ENCODE measurements at regions not wholly inside any gene's neighbourhood (a gene's known extent, or its start where the extent isn't known, plus 50 kb on each side); places are given as distances from the start of the nearest gene placed in this dataset.

DNA sequence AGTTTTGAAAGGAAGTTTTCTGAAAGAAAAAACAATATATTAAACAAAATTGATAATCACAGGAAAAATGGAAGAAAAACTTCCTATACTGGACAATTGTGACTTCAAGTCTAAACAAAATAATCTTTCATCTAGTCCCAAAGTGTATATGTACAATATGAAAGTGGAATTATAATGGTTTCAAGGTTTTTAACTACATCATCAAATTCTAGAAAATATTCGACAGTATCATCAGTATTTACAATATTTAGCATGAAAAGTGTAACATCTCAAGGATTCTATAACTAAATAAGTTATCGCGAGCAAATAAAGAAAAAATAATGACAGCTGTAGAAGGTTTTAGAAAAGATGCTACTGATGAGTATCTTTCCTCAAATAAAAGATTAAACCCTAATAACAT, 310.9 kb upstream of the LRFN5 start:
- TF ChIP-seq, protein P1, sequence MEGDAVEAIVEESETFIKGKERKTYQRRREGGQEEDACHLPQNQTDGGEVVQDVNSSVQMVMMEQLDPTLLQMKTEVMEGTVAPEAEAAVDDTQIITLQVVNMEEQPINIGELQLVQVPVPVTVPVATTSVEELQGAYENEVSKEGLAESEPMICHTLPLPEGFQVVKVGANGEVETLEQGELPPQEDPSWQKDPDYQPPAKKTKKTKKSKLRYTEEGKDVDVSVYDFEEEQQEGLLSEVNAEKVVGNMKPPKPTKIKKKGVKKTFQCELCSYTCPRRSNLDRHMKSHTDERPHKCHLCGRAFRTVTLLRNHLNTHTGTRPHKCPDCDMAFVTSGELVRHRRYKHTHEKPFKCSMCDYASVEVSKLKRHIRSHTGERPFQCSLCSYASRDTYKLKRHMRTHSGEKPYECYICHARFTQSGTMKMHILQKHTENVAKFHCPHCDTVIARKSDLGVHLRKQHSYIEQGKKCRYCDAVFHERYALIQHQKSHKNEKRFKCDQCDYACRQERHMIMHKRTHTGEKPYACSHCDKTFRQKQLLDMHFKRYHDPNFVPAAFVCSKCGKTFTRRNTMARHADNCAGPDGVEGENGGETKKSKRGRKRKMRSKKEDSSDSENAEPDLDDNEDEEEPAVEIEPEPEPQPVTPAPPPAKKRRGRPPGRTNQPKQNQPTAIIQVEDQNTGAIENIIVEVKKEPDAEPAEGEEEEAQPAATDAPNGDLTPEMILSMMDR (IDR thresholded peaks at IDR 0.05): no peak

DNA sequence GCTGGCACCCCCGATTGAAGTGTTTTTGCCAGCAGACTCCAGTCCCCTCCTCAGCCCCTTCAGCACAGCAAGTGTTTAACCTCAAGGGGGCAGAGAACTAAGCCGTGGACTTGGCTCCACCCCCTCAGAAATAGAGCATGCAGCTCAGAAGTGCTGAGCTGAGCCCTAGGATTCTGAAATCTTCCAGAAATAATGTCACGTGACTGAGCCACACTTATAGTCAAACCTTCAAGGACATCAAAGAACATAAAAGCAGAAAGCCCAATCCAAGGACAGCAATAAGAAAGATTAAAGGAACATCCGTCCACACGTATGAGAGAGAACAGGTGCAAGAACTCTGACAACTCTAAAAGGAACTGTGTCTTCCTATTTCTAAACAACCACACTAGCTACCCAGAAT, 317.7 kb upstream of the LRFN5 start:
- Histone ChIP-seq H3K27ac (no peak overlapping the region), H3K9me3 (no peaks in the 10 kb centered on the region), H3K36me3 (no peaks in the 10 kb centered on the region), H3K4me1 (no peaks in the 10 kb centered on the region), H3K27me3 (no peaks in the 10 kb centered on the region), H3K4me3 (no peak overlapping the region)
- intact Hi-C loops (cut with DNase I): no loop called here
- 36 to 45% methylated on average over 5 of the region's 5 CpGs for WGBS, 2 donors
- DNase-seq: no peak
- no peak for ATAC-seq
- FAIRE-seq: no peak
- TF ChIP-seq, protein P1 (IDR thresholded peaks at IDR 0.05): no peak

More for the DNA sequence above, 310.9 kb upstream of the LRFN5 start:
- intact Hi-C loops (cut with DNase I): no loop called here
- Histone ChIP-seq H3K27me3 (peaks cover 0 to 3% (median 0%) of the 10 kb centered on the region in 4 donors), H3K9me3 (no peaks in the 10 kb centered on the region), H3K36me3 (no peaks in the 10 kb centered on the region), H3K27ac (no peak overlapping the region), H3K4me1 (no peaks in the 10 kb centered on the region), H3K4me3 (no peak overlapping the region)
- 72 to 80% methylated on average over 3 of the region's 3 CpGs for WGBS, 2 donors
- FAIRE-seq (no peak), ATAC-seq (no peak), DNase-seq (no peak)

DNA sequence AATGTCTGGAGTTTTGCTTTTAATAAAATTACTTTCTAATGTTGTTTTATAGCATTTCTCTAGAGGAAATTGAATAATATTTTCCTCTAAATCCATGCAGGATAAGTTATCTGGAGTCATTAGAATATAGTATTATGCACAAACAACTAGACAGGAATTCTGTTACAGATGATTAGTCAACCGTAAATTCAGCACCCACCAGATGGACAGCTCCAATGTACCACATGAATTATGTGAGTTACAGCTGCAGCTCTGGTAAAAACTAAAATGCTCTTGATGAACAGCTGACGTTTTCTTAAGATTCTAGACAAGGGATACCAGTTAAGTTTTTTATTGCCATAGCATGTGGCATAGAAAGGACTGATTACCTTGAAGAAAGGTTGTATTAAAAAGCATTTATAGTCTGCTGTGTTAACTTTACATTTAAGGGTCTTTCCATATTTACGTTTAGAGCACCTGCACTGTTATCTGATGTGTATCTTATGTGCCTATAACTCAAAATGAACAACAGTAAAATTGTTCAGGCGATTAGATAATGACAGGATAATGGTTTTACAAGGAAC, 321.4 kb upstream of the LRFN5 start:
- peak in 2 of 6 donors; percentile 10 to 31 for DNase-seq

DNA sequence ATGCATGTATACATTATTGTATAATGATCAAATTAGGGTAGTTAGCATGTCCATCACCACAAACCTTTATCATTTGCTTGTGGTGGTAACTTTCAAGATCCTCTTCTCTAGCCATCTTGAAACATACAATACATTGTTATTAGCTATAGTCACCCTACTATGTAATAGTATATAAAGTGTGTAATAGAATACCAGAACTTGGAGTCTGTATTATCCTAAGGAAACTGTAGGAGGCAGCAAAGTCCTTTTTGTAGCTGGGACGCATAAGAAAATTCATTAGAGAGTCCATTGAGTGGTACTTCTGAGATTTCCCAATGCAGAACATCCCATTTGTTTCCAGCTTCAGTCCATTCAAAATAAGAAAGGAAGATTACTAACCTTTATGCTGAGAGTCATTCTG, 325.9 kb upstream of the LRFN5 start:
- H3K27ac ChIP-seq: no peak overlapping the region
- no peaks in the 10 kb centered on the region for H3K36me3 ChIP-seq
- H3K9me3 ChIP-seq: no peaks in the 10 kb centered on the region
- 5 to 16% methylated on average over 1 of the region's 1 CpG for WGBS, 2 donors
- ATAC-seq: no peak
- FAIRE-seq: no peak
- TF ChIP-seq, protein P1 (IDR thresholded peaks at IDR 0.05): no peak
- no peaks in the 10 kb centered on the region for H3K27me3 ChIP-seq
- H3K4me3 ChIP-seq: no peak overlapping the region
- intact Hi-C loops (cut with DNase I): no loop called here
- DNase-seq: no peak
- no peaks in the 10 kb centered on the region for H3K4me1 ChIP-seq

More for the DNA sequence above, 321.4 kb upstream of the LRFN5 start:
- TF ChIP-seq, protein P1 (IDR thresholded peaks at IDR 0.05): no peak
- Histone ChIP-seq H3K36me3 (no peaks in the 10 kb centered on the region), H3K9me3 (no peaks in the 10 kb centered on the region), H3K4me3 (no peak overlapping the region), H3K4me1 (no peaks in the 10 kb centered on the region), H3K27me3 (no peaks in the 10 kb centered on the region), H3K27ac (no peak overlapping the region)
- ATAC-seq: peak in 1 of 4 donors; percentile 46
- FAIRE-seq: no peak
- intact Hi-C loops (cut with DNase I): no loop called here
- 11 to 14% methylated on average over 4 of the region's 4 CpGs for WGBS, 2 donors

DNA sequence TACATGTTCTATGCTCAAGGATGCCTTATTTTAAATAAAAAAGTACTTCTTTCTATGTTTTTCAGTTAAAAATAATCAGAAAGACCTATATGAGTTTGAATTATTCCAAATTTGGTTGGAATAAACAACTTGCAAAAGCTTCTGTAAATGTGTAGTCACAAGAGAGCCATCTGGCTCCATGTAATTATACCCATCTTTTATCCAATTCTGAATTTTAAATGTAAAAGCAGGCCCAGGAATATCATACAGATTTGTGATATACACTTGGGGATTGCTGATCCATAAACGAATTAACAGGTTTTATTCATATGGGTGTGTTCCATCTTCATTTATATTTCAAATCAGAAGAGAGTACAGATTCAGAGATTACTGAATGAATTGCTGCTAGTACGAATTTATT, 329.2 kb upstream of the LRFN5 start:
- H3K4me3 ChIP-seq: no peak overlapping the region
- WGBS, 2 donors: 24 to 36% methylated on average over 2 of the region's 2 CpGs
- TF ChIP-seq, protein P1 (IDR thresholded peaks at IDR 0.05): no peak
- H3K9me3 ChIP-seq: no peaks in the 10 kb centered on the region
- H3K27me3 ChIP-seq: no peaks in the 10 kb centered on the region
- ATAC-seq (no peak), FAIRE-seq (no peak), DNase-seq (no peak)
- intact Hi-C loops (cut with DNase I): no loop called here
- H3K27ac ChIP-seq: no peak overlapping the region
- H3K36me3 ChIP-seq: no peaks in the 10 kb centered on the region
- no peaks in the 10 kb centered on the region for H3K4me1 ChIP-seq

Measured in pancreas (tissue), 10 donors.